Stromal cell of bone marrow (primary cell): ENCODE measurements at regions not wholly inside any gene's neighbourhood (a gene's known extent, or its start where the extent isn't known, plus 50 kb on each side); places are given as distances from the start of the nearest gene placed in this dataset.

Experiments used
- DNase-seq: peaks from one replicate; pipeline ENCODE4 v3.0.0-alpha.2; 2012; ENCODE audit warnings: low read depth

DNA sequence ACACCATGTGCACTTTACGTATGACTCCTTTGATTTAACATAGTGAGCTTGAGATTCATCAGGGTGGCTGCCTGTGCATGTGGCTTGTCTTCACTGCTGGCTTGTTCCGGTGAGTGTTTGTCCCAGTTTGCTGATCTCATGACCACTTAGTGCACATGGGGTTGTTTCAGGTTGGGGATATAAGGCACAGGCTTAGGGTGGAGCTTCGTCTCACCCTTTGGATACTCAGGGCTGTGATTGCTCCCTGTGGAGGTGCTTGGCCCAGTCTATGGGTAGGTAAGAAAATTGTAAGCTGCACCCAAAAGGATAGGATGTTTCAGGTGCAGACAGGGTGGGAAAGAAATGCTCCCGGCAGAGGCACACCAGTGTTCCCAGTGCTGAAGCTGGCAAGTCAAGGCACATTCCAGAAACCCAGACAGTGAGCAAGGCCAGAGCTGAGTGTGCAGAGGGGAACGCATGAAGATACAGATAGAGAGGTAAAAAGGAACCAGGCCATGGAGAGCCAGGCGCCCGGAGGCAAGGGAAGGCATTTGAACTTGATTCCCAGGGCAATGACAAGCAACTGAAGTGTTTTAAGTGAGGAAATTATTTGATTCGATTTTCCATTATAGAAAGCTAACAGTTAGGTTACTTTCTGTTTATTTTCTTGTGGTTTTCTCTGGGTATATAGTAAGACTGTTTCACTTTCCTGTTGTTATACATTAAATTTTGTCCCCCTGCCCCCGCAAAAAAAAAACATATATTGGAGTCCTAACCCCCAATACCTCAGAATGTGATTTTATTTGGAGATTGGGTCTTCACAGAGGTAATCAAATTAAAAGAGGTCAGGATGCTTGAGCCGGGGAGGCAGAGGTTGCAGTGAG, 289.8 kb upstream of the KLF6 start:
- DNase-seq = no peak

DNA sequence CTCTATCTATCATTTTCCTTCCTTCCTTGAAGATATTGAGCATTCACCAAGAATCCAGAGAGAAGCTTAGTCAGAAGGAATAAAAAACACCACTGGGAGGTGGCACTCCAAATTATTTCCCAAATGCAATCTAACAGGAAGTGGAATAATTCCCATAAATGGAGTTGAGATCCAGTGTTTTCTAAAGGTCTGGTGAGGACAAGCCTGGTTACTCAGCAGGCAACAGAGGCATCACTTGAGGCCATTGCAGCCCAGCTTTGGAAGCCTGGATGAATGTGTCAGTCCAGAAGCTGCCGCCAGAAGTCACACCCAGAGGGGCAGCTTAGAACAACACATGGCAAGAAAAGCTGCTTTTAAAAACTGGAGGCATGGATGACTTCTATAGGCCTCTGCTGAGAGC, 288.9 kb upstream of the KLF6 start:
- peak; percentile 95 for DNase-seq

DNA sequence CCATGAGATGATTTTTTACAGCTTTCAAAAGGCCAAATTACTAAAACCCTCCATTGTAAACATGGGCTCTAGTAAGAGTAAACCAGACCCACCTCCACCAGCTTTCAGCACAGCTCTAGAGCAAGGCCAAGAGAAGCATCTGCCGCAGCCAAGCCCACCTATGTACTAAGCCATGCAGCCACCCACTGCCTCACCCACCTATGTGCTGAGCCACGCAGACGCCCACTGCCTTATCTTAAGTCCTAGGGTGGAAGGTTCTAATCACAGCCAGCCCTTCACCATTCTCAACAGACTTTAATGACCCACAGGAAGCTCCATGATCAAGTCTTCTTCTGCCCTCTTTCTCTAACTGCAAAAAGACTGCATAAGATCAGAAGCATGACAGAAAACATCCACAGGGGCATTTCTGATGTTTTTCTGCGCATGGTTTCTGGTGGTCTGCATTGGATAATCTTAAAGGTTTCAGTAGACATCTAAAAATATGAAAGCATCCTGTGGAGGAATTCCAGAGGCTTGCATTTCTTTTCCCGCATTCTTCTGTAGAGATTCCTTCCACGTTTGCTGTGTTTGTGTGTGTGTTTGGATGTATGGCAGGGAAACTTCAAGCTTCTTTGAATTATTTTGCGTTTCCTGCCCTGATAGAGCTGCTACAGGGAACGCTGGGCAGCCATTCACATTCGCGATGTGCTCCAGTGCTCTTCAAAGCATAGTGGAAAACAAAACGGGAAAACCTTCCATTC, 286.1 kb upstream of the KLF6 start:
- no peak for DNase-seq

DNA sequence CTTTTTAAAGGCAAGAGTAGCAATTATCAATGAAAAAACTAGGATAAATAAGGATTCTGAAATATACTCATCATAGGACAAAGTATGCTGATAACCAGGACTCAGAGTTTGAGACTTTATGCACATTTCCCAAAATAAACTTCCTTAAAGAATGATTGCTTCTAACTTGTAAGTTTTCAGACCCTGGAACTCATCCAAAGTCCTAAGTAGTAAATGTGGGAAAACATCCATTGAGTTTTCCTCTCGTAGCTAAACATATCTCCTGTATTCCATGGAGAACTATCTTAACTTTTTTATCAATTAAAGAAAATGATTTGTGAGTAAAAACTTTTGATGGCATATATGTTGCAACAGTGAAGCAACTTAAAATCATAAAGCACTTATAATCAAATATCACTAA, 285.2 kb upstream of the KLF6 start:
- no peak for DNase-seq

DNA sequence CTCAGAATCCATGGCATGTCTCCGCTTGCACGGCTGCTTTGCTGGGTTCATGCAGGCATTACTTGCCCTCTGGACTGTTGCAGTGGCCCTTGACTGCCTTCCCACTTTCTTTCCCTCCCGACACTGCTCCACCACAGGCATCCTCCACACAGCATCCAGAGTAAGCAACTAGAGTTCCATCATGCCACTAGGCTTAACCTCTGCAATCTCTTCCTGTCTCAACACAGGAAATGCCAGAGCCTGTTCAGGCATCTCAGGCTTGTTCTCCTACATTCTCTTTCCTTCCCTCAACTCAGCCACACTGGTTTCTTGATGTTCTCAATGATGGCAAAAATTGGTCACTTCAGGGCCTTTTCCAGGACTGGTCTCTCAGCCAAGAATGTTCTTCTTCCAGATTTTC, 284.5 kb upstream of the KLF6 start:
- no peak for DNase-seq

DNA sequence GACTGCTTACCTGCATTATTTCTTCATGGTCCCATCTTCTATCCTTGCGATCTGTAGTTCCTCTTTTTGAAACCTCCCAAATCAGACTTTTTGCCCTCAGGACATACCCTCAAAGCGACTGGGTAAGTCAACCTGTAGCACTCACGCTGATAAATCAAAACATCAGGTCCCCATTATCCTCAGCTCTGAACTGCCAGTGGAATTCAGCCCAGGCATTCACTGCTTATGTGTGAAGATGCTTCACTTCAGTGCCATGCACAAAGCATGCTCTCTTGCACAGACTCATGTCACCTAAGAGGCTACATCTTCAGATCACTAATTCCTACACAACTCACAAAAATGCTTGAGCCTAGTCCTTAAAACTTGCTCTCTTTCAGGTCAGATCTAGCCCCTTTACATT, 283.6 kb upstream of the KLF6 start:
- DNase-seq = no peak

DNA sequence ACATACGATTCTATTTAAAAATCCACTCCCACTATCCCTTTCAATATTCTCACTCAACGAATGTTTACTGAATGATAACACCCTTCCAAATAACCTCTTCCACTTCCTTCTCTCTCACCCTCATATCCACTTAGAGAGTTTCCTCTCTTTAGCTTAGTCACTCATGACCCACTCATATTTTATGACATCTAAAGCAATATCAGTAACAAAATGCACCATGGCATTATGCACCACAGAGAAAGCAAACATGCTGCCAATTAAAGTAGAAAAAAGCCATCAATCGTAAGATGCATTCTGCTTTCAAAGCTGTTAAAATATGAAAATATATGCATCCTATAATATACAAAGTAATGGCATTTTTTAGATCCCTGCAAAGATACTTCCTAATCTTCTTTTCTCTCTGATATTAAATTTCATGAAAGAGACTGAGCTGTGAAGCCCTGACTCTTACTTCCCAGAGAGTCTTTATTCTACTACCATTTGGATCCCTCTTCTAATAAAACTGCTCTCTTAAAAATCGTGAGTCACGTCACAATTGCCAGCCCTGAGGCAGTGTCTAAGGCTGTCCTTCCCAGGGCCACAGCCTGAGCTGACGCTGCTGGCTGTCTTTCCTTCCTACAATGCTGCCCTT, 283.0 kb upstream of the KLF6 start:
- DNase-seq = no peak

DNA sequence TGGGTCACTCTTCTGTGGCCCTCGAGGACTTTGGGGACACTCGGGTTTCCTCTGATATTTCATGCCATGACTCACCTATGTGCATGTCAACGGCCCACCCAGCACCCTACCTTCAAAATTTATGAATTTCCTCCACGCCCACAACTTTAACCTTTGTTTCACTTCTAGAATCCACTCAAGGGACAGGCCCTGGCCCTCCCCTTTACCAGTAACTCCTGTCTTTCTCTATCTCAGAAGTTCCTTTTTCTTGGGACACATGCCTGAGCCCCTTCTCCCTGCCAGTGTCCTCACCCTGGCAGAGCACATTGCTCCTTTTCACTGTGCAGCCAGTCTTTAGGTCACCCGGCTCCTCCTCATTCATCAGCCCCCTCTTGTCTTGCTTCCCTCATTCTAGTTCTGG, 282.5 kb upstream of the KLF6 start:
- no peak for DNase-seq

DNA sequence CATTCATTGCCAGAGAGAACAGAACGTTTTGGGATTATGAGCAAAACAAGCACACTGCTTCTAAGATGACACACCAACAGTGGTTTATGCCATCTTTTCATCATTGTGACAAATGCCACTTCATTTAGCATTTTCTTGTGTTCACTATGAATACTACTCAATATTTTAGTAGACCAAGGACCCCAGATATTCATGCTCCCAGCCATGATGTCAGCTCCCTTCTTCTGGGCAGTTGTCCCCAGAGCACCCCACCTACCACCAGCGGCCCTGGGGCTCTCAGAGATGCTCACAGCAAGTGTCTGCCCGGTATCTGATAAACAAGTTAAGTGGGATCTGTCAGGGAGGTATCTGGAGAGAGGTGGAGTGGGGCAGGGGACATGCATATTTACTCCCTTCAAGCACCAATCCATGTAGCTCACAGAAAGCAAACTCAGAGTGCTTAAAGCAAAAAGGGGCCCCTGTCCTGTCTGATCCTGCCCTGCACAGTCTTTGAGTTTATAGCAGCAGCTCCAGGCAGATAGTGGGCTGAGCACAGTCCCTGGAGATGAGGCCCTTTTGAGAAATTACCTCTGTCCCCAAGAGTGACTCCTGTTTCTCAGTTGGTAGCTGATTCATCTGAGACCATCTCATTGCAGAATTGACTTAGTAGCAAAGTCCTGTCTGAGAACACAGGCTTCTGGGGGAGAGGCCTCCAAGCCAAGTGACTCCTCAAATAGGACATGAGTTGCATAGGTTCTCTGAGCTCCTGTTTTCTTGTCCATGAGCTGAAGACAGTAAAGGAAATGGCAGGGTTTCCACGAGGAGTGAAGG, 281.8 kb upstream of the KLF6 start:
- DNase-seq = no peak

DNA sequence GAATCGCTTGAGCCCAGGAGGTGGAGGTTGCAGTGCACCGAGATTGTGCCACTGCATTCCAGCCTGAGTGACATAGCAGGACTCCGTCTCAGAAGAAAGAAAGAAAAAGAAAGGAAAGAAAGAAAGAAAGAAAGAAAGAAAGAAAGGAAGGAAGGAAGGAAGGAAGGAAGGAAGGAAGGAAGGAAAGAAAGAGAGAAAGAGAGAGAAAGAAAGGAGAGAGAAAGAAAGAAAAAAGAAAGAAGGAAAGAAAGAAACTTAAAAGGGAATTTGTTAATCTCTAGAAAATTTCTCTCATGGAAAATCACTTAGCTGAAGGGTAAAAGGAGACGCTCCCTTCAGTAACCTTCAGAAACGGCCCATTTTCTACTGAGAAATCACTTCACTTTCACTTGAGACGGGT, 279.5 kb upstream of the KLF6 start:
- no peak for DNase-seq

DNA sequence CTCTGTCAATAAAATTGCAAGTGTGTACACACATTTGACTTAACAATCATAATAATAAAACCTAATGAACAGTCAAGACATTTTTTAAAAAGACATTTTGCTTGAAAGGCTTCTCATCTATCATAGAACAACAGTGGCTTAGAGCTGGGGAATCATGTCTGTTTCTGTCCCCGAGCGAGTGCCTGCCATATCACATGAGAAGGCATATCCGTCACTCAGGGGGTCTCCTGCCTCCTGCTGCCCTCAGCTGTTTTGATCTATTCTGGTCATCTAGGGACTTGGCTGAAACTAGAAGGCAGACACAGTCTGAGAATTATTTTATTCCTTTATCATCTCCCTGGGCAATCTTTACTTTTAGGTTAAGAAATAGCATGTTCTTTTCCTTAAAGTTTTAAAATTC, 278.7 kb upstream of the KLF6 start:
- no peak for DNase-seq

DNA sequence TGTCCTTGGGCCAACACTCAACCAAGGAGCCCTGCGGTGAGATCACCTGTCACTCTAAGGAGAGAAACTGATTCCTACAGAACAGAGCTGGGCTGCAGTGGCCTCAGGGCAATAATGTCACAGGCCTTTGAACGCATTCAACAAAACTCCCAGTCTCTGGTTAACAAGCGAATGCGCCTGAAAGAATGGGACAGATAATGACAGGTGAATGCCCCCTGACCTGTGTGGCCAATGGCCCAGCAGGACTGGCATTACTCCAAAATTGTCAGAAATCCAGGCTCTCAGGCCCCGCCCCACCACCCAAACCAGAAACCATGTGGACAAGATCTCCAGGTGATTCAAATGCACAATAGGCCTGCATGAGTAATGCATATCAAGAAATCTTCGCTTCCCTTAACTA, 277.7 kb upstream of the KLF6 start:
- DNase-seq = no peak

DNA sequence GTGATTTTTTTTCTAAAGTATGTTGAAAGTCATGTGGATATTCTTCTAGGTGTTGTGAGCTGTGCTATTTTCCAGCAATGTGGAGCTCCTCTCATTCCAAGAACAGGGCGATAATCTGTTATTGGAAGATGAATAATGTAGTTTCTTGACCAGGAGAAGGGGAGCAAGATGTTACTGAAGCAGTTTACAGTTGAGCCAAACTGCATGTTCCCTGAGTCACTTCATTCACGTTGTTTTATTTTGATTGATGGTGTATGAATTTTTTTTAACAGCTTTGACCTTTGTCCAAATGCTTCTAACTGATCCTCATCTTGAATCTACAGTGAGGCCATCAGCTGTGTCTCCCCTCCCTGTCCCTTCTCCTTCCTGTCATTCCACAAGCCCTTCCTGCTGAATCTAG, 277.1 kb upstream of the KLF6 start:
- DNase-seq = no peak

DNA sequence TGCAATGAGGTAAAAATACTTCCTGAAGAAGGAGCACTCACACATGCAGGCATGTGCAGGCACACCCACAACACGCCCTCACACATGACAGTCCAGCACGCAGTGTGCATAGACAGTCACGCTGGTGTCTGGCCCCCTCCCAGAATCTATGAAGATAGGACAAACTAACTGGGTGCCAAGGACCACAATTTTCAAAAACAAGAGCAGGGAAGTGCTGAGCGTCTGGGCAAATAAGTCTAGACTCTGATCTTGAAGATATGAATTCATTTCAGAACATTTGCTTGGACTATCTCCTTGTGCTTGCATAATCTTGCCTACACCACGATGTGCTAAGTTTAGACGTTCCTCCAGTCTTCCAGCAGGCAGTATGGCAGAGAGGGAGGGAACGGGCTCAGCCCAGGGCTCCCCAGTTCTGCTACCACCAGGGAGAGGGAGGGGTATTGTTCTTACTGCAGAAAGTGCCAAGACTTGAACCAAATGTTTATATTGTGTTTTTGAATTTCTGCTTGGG, 276.5 kb upstream of the KLF6 start:
- DNase-seq = no peak

DNA sequence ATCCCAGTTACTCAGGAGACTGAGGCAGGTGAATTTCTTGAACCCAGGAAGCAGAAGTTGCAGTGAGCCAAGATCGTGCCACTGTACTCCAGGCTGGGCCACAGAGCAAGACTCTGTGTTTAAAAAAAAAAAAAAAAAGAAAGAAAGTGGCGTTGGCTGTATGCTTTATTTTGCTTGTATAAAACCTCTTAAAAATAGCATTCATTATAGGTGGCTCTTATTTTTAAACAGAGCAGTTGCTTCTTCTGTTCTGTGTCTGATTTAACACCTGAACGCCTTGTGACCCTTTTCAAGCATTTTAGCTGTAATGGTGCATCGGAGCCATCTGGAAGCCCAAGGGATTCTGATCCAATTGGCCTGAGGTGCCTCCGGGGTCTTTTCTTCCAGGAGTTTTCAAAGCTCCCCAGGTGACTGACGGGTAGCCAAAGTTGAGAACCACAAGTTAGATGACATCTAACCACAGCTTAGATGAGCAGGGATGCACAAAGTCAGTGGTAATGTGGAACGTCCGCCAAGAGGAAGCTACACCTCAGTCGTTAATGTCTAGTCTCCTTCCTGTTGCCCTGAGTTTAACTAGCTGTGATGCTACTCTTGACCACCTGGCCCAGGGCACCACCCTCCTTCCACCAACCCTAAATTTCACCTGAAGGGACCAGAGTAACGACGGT, 274.6 kb upstream of the KLF6 start:
- DNase-seq = no peak

DNA sequence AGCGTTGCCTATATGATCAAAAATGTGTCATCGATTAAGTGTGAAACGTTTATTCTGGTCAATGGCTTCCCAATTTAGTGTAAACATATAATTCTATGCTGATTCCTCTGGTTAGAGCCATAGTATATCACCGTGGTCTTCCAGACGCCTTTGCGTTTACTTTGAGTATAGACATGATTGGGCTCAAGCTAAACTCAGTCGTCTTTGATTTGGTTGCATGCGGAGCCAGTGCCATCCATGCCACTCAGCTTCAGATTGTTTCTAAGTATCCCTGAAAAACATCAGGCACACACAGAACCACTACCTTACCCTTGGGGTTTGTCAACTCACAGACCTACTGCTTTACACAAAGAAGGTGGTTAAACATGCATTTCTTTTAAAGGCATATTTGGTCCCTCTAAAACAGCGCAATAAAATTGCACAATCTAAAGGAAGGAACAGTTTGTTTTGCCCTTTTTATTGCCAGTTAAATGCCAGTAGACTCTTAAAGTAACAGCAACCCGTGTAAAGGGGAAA, 273.6 kb upstream of the KLF6 start:
- no peak for DNase-seq

DNA sequence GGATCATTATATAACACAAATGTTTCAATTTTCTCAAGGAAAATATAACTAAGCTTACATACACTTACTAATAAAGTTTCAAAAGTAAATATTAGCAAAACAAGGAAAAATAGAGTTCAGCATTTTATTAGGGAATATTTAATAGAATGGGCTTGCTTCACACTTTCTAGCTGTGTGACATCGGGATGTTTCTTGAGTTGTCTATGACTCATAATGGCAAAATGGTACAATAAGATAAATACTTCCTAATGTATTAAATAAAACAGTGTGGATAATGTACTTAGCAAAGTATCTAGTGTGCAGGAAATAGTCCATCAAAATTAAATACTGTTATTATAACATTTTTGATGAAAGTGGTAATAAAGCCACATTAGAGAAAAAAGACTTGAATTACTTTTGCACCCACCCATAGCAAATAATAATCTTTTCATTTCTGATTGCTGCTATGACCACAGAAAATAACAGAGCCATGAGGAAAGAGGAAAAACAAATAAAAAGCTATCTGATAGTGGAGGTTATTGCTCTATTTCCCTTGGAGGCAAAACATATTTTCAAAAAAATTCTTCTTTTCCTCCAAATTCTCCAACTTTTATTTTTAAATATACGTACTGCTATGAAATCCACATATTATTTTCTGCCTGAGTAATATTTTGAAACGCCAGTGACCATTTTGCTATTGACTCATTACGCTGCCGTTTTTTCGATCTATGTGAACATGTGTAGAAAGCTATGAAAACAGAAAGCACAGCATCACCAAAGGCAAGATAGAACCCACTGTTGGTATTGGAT, 272.9 kb upstream of the KLF6 start:
- DNase-seq = no peak

DNA sequence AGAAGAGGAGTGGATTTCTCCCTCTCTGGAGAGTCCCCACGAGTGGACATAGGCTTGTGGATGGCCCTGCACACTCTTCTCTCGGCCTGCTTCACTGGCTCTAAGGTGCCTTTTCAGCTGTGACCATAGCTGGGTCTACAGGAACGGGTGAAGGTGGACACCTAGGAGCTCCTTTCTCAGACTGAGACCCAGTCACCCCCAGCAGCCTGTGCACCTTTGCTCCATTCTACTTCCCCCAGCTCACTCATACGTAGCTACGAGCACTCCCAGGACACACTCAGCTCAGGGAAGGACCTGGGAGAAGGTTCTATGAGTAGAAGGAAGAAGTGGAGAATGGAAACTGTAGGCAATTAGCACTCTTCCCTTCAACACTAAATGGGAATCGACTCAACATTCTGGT, 272.0 kb upstream of the KLF6 start:
- no peak for DNase-seq

DNA sequence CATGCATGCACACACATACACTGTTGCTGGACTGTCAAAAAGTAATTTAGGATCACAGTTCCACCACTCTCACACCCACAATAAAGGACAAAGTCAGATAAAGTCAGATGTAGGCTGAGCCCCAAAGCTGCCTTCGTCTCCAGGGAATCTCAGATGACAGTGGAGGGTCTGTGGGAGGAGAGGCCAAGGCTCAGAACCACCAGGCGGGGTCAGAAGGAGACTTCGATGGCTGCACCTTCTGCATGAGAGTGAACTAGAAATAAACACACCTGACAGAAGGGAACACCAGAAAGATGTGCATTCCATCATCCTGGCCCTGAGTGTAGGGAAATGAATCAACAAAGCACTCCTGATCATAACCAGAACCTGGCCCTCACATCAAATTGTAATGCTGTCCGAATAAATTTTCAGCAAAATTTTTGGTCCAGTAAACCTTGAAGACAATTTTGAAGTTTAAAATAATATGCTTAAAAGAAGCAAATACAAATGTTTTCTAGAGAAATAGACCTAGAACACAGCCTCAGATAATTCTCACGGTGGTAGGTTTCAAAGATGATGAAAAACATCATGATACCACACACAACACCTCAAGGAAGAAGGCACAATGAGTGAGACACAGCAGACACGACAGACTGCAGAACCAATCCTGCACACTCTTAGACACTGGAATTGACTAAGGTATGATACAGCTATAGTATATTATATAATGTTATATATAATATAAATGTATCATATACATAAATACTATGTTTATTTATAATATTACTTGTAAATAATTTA, 269.8 kb upstream of the KLF6 start:
- DNase-seq = no peak

DNA sequence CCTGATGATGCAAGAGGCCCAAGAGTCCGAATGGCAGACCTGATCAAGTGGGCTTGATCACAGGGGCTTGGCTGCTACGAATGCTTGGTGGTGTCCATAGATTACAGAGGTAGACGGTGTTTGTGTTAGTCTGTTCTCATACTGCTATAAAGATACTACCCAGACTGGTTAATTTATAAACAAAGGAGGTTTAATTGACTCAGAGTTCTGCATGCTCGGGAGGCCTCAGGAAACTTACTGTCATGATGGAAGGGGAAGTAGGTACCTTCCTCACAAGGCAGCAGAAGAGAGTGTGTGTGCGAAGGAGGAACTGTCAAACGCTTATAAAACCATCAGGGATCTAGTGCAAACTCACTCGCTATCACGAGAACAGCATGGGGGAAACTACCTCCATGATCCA, 268.9 kb upstream of the KLF6 start:
- DNase-seq = no peak
